Neuronal stem cell (in vitro differentiated cells): ENCODE measurements at regions not wholly inside any gene's neighbourhood (a gene's known extent, or its start where the extent isn't known, plus 50 kb on each side); places are given as distances from the start of the nearest gene placed in this dataset.
"Not testable (repeated sequence)": the region's sequence is repeated elsewhere in the genome, so short reads cannot be mapped to it uniquely, and the experiment has no call there.

Experiments used
- DNase-seq: peaks from one replicate; pipeline ENCODE4 v3.0.0-alpha.2; 2013; ENCODE audit warnings: low spot score
- H2AFZ ChIP-seq: one replicate; pipeline ENCODE4 v1.6.1; 2013; ENCODE audit warnings: mild to moderate bottlenecking, low read length, inconsistent platforms
- H2AK5ac ChIP-seq: 2 replicates; pipeline ENCODE4 v1.6.1; 2013; ENCODE audit warnings: low read depth, mild to moderate bottlenecking, inconsistent platforms, low read length, moderate library complexity, mixed read lengths
- H2BK120ac ChIP-seq: 2 replicates; pipeline ENCODE4 v1.6.1; 2013; ENCODE audit warnings: low read depth, mild to moderate bottlenecking, inconsistent platforms, low read length, moderate library complexity, mixed read lengths
- H2BK12ac ChIP-seq: one replicate; pipeline ENCODE4 v1.6.1; 2013; ENCODE audit warnings: low read length, inconsistent platforms
- H2BK15ac ChIP-seq: 2 replicates; pipeline ENCODE4 v1.6.1; 2013; ENCODE audit warnings: mild to moderate bottlenecking, low read length, inconsistent platforms, mixed read lengths
- H2BK5ac ChIP-seq: one replicate; pipeline ENCODE4 v1.6.1; 2013; ENCODE audit warnings: inconsistent platforms, mild to moderate bottlenecking, low read length, moderate library complexity
- H3K14ac ChIP-seq: one replicate; pipeline ENCODE4 v1.6.1; 2013; ENCODE audit warnings: low read length, inconsistent platforms
- H3K18ac ChIP-seq: 2 replicates; pipeline ENCODE4 v1.6.1; 2013; ENCODE audit warnings: low read length, inconsistent platforms
- H3K23ac ChIP-seq: 2 replicates; pipeline ENCODE4 v1.6.1; 2013; ENCODE audit warnings: low read depth, mild to moderate bottlenecking, mixed read lengths, low read length, inconsistent platforms; ENCODE audit not compliant: poor library complexity
- H3K27ac ChIP-seq: replicated peaks from 3 replicates; pipeline ENCODE4 v1.5.1; 2013; ENCODE audit warnings: low read length, inconsistent platforms
- H3K27me3 ChIP-seq, 3 experiments: 2 replicates each; pipeline ENCODE4 v1.6.1; 2013; ENCODE audit warnings: low read length in 3 of 3, mild to moderate bottlenecking in 2 of 3, inconsistent platforms in 1 of 3, low read depth in 1 of 3, mixed read lengths in 1 of 3, moderate library complexity in 1 of 3; ENCODE audit not compliant: control insufficient read depth in 3 of 3, insufficient read depth in 3 of 3
- H3K36me3 ChIP-seq, 2 donors: replicated peaks in 1 of 2; 2 replicates each; pipeline ENCODE4 v1.6.1; 2013; ENCODE audit warnings: low read length in 2 of 2; ENCODE audit not compliant: control insufficient read depth in 2 of 2, insufficient read depth in 2 of 2
- H3K4ac ChIP-seq: 2 replicates; pipeline ENCODE4 v1.6.1; 2013; ENCODE audit warnings: inconsistent platforms, mild to moderate bottlenecking, low read length, moderate library complexity
- H3K4me1 ChIP-seq, 2 donors: 1 replicate in 1 of 2; 2 replicates in 1 of 2; pipeline ENCODE4 v1.6.1; 2013; ENCODE audit warnings: low read length in 2 of 2, low read depth in 1 of 2; ENCODE audit not compliant: control insufficient read depth in 2 of 2, insufficient read depth in 1 of 2
- H3K4me2 ChIP-seq: one replicate; pipeline ENCODE4 v1.6.1; 2013; ENCODE audit warnings: mild to moderate bottlenecking, low read length, inconsistent platforms; ENCODE audit not compliant: insufficient read depth, poor library complexity, severe bottlenecking
- H3K4me3 ChIP-seq, 2 donors: 2 replicates each; pipeline ENCODE4 v1.5.1; 2013; ENCODE audit warnings: low read length in 2 of 2, mild to moderate bottlenecking in 2 of 2, inconsistent platforms in 1 of 2, moderate library complexity in 1 of 2
- H3K79me1 ChIP-seq: one replicate; pipeline ENCODE4 v1.6.1; 2013; ENCODE audit warnings: low read depth, mild to moderate bottlenecking, inconsistent platforms, low read length, moderate library complexity
- H3K9ac ChIP-seq: one replicate; pipeline ENCODE4 v1.6.1; 2013; ENCODE audit warnings: mild to moderate bottlenecking, low read depth, low read length, inconsistent platforms; ENCODE audit not compliant: poor library complexity
- H3K9me3 ChIP-seq, 2 donors: replicated peaks in 1 of 2; 2 replicates each; pipeline versions ENCODE3 to v1.6.1; 2013; ENCODE audit warnings: low read length in 2 of 2, mild to moderate bottlenecking in 2 of 2, inconsistent platforms in 1 of 2, low read depth in 1 of 2, mixed read lengths in 1 of 2, moderate library complexity in 1 of 2; ENCODE audit not compliant: control insufficient read depth in 2 of 2, insufficient read depth in 1 of 2
- H4K8ac ChIP-seq: one replicate; pipeline ENCODE4 v1.6.1; 2013; ENCODE audit warnings: low read depth, mild to moderate bottlenecking, inconsistent platforms, low read length, moderate library complexity
- H4K91ac ChIP-seq: one replicate; pipeline ENCODE4 v1.6.1; 2013; ENCODE audit warnings: low read length, low read depth, mild to moderate bottlenecking, inconsistent platforms; ENCODE audit not compliant: poor library complexity
- WGBS, 2 donors: extraction: QIAGEN DNeasy Blood & Tissue Kit; methylation state at CpG; one replicate each; pipeline ENCODE4 v1.1.7; 2013; ENCODE audit warnings: missing lambda C conversion rate in 2 of 2, mixed read lengths in 1 of 2; ENCODE audit not compliant: insufficient read length in 2 of 2, insufficient replicate concordance in 1 of 2; ENCODE audit errors: extremely low coverage in 2 of 2; 5-methylcytosine and 5-hydroxymethylcytosine counted together

DNA sequence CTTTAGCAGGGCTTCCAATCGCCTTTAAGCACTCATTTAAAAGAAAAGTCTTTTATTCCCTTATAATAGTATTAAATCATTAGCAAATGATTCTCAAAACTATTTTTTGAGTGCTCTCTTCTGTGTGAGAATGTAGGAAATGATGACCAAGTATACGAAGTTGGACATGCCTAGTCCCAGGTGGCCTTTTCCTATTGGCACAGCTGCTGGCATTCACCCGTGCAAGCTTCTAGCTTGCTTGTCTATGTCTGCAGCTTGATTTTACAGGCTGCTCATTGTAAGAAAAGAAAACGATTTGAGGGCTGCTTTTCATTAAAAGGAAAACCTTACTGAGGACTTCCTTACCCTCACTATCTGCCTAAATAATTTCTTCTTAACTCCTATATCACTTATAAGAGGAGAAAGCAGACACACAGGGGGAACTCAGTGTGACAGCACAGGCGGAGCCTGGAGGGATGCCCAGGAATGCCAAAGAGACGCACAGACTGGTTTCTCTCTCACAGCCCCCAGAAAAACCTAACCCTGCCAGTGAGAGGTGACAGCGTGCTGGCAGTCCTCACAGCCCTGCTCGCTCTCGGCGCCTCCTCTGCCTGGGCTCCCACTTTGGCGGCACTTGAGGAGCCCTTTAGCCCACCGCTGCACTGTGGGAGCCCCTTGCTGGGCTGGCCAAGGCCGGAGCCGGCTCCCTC lies 102.7 kb upstream of the ETV6 start:
- H3K18ac ChIP-seq, H2AFZ ChIP-seq, H3K4me2 ChIP-seq, H3K27me3 ChIP-seq, H2AK5ac ChIP-seq, H3K79me1 ChIP-seq, H3K4ac ChIP-seq, H2BK5ac ChIP-seq, H3K14ac ChIP-seq, H3K36me3 ChIP-seq, H3K27ac ChIP-seq, H2BK12ac ChIP-seq, H3K4me3 ChIP-seq, H2BK15ac ChIP-seq, H3K9me3 ChIP-seq, H3K9ac ChIP-seq, H4K91ac ChIP-seq, H4K8ac ChIP-seq, H3K23ac ChIP-seq, H3K4me1 ChIP-seq, H2BK120ac ChIP-seq, DNase-seq: not testable (repeated sequence)
- no CpG with 5 or more reads among the region's 14 CpGs for WGBS, 2 donors

DNA sequence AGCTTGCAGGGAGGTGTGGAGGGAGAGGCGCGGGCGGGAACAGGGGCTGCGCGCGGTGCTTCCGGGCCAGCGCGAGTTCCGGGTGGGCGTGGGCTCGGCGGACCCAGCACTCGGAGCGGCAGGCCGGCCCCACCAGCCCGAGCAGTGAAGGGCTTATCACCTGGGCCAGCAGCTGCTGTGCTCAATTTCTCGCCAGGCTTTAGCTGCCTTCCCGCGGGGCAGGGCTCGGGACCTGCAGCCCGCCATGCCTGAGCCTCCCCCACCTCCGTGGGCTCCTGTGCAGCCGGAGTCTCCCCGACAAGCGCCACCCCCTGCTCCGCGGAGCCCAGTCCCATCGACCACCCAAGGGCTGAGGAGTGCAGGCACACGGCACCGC lies 102.2 kb upstream of the ETV6 start:
- not testable (repeated sequence) for H2AK5ac ChIP-seq

DNA sequence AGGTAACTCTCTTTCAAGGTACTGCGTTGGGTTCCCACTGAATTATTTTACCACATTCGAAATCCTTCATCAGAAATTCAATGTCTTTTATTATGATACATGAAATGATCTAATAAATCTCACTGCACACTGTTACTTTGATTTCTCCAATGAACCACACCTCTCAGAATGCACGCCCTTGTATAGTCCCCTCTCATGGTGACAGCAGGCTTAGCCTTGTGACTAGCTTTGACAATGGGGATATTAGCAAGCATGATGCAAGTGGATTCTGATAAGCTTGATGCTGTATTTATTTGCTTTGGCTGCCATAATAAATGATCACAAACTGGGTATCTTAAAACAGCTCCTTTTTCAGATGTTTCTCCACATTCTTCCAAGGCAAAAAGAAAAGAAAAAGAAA lies 100.4 kb upstream of the ETV6 start:
- H4K8ac ChIP-seq = no peak overlapping the region
- H3K4ac ChIP-seq = no peak overlapping the region
- H3K9ac ChIP-seq = no peak overlapping the region
- H3K9me3 ChIP-seq = no peaks in the 10 kb centered on the region
- H2BK120ac ChIP-seq = no peak overlapping the region
- no peak overlapping the region for H2AK5ac ChIP-seq
- H2BK15ac ChIP-seq = no peak overlapping the region
- WGBS, 2 donors = no CpG with 5 or more reads among the region's 3 CpGs
- DNase-seq = no peak
- H3K4me3 ChIP-seq = no peak overlapping the region
- no peak overlapping the region for H3K18ac ChIP-seq
- H3K4me2 ChIP-seq = no peak overlapping the region
- H3K79me1 ChIP-seq = no peaks in the 10 kb centered on the region
- no peak overlapping the region for H2AFZ ChIP-seq
- no peak overlapping the region for H3K27ac ChIP-seq
- H4K91ac ChIP-seq = no peak overlapping the region
- no peaks in the 10 kb centered on the region for H3K36me3 ChIP-seq
- H2BK12ac ChIP-seq = no peak overlapping the region
- no peak overlapping the region for H2BK5ac ChIP-seq
- peaks cover 0 to 2% of the 10 kb centered on the region in 2 donors for H3K4me1 ChIP-seq
- H3K27me3 ChIP-seq = no peaks in the 10 kb centered on the region
- H3K23ac ChIP-seq = no peak overlapping the region
- H3K14ac ChIP-seq = no peak overlapping the region

More for the DNA sequence above, 102.2 kb upstream of the ETV6 start:
- not testable (repeated sequence) for H3K4me3 ChIP-seq, H2BK15ac ChIP-seq, H3K4ac ChIP-seq, H3K18ac ChIP-seq, DNase-seq, H3K9ac ChIP-seq, H3K14ac ChIP-seq, H3K36me3 ChIP-seq, H3K9me3 ChIP-seq, H3K27me3 ChIP-seq, H2BK12ac ChIP-seq, H4K91ac ChIP-seq, H4K8ac ChIP-seq, H2BK5ac ChIP-seq, H3K79me1 ChIP-seq, H3K4me2 ChIP-seq, H3K23ac ChIP-seq, H2BK120ac ChIP-seq, H3K27ac ChIP-seq, H3K4me1 ChIP-seq, H2AFZ ChIP-seq
- WGBS, 2 donors = no CpG with 5 or more reads among the region's 31 CpGs

DNA sequence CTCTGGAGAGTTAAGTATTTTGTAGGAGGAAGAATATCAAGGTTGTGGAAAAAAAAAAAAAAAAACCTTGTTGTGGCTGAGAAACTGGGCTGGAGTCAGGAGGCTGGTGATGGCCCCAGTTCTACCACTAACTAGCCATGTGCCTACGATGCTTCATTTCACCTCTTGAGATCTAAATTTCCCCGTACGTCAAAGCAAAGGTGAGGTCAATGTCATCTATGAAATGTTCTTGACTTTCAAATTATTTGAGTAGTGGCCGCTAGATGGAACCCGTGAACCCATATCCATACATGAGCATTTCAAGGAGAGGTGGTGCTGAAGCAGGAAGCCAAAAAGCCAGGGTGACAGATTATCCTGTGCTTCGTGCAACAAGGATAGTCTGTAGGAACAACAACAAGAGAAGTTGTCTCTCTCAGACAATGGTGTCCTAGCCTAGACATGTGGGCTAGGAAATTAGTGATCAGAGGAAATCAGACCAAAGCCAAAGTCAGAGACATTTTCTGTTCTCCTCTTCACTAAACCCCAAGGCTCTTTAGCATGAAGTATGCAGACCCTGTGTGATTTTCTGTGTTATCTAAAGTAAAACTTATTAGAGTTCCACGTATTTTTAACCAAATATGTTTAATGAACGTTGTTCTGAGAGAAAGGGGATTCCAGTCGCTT lies 95.5 kb upstream of the ETV6 start:
- H3K23ac ChIP-seq = no peak overlapping the region
- peaks cover 0 to 12% (median 0%) of the 10 kb centered on the region in 3 experiments for H3K27me3 ChIP-seq
- peaks cover 0 to 5% of the 10 kb centered on the region in 2 donors for H3K4me1 ChIP-seq
- H2AK5ac ChIP-seq = no peak overlapping the region
- H4K8ac ChIP-seq = no peak overlapping the region
- no peak overlapping the region for H3K4me2 ChIP-seq
- no peak overlapping the region for H3K27ac ChIP-seq
- H3K79me1 ChIP-seq = no peaks in the 10 kb centered on the region
- H2AFZ ChIP-seq = no peak overlapping the region
- no peak overlapping the region for H2BK15ac ChIP-seq
- no peak overlapping the region for H3K4me3 ChIP-seq
- H3K14ac ChIP-seq = no peak overlapping the region
- H4K91ac ChIP-seq = no peak overlapping the region
- no peak overlapping the region for H2BK120ac ChIP-seq
- H3K4ac ChIP-seq = no peak overlapping the region
- no peak overlapping the region for H3K9ac ChIP-seq
- H3K9me3 ChIP-seq = no peaks in the 10 kb centered on the region
- H2BK12ac ChIP-seq = no peak overlapping the region
- no CpG with 5 or more reads among the region's 9 CpGs for WGBS, 2 donors
- H3K18ac ChIP-seq = no peak overlapping the region
- H3K36me3 ChIP-seq = no peaks in the 10 kb centered on the region
- peak; percentile 9 for DNase-seq
- no peak overlapping the region for H2BK5ac ChIP-seq
